GM19240 (cell line): ENCODE measurements at regions not wholly inside any gene's neighbourhood (a gene's known extent, or its start where the extent isn't known, plus 50 kb on each side); places are given as distances from the start of the nearest gene placed in this dataset.

Experiments
- DNase-seq: peaks from one replicate; pipeline ENCODE4 v3.0.0; 2011; ENCODE audit warnings: low spot score; ENCODE audit not compliant: insufficient read length

- no peak for DNase-seq
Observed at GRCh38 chr14:66104486-66104885, 381.7 kb upstream of the CCDC196 start.

GRCh38 chr14:66105815-66106214 lies 380.4 kb upstream of the CCDC196 start:
- DNase-seq: no peak

GRCh38 chr14:66109426-66109825 lies 376.7 kb upstream of the CCDC196 start:
- no peak for DNase-seq

- DNase-seq: no peak
Observed at GRCh38 chr14:66111891-66112290, 374.3 kb upstream of the CCDC196 start.

- DNase-seq: no peak
Observed at GRCh38 chr14:66114071-66114470, 372.1 kb upstream of the CCDC196 start.

GRCh38 chr14:66115740-66116502 lies 370.2 kb upstream of the CCDC196 start:
- no peak for DNase-seq

- DNase-seq: no peak
Observed at GRCh38 chr14:66116732-66117131, 369.4 kb upstream of the CCDC196 start.

- DNase-seq: no peak
Observed at GRCh38 chr14:66117600-66117999, 368.6 kb upstream of the CCDC196 start.

- no peak for DNase-seq
Observed at GRCh38 chr14:66119606-66120231, 366.5 kb upstream of the CCDC196 start.

- no peak for DNase-seq
Observed at GRCh38 chr14:66120402-66120801, 365.8 kb upstream of the CCDC196 start.

- no peak for DNase-seq
Observed at GRCh38 chr14:66121859-66122258, 364.3 kb upstream of the CCDC196 start.

- no peak for DNase-seq
Observed at GRCh38 chr14:66129224-66129623, 356.9 kb upstream of the CCDC196 start.

GRCh38 chr14:66131111-66131510 lies 355.1 kb upstream of the CCDC196 start:
- DNase-seq: no peak

GRCh38 chr14:66133666-66134065 lies 352.5 kb upstream of the CCDC196 start:
- no peak for DNase-seq

GRCh38 chr14:66135831-66136230 lies 350.3 kb upstream of the CCDC196 start:
- no peak for DNase-seq

GRCh38 chr14:66137081-66137480 lies 349.1 kb upstream of the CCDC196 start:
- no peak for DNase-seq

GRCh38 chr14:66139432-66139831 lies 346.7 kb upstream of the CCDC196 start:
- DNase-seq: no peak

- DNase-seq: peak; percentile 21
Observed at GRCh38 chr14:66140213-66140918, 345.8 kb upstream of the CCDC196 start.

- DNase-seq: no peak
Observed at GRCh38 chr14:66140963-66141362, 345.2 kb upstream of the CCDC196 start.

GRCh38 chr14:66141733-66142132 lies 344.4 kb upstream of the CCDC196 start:
- no peak for DNase-seq

GRCh38 chr14:66143387-66144112 lies 342.6 kb upstream of the CCDC196 start:
- DNase-seq: no peak

- no peak for DNase-seq
Observed at GRCh38 chr14:66152302-66152701, 333.9 kb upstream of the CCDC196 start.
